22Rv1 (cell line): ENCODE measurements at regions not wholly inside any gene's neighbourhood (a gene's known extent, or its start where the extent isn't known, plus 50 kb on each side); places are given as distances from the start of the nearest gene placed in this dataset.

Experiments
- ZFX ChIP-seq: fragments of 450-650 bp; IDR thresholded peaks from 2 replicates; pipeline ENCODE4 v1.6.1; 2017; ENCODE audit warnings: antibody characterized with exemption, borderline replicate concordance
- TF ChIP-seq, protein P1 (sequence below): fragments of 450-650 bp; IDR thresholded peaks from 2 replicates; pipeline ENCODE4 v1.5.1; 2017; ENCODE audit warnings: mild to moderate bottlenecking

DNA sequence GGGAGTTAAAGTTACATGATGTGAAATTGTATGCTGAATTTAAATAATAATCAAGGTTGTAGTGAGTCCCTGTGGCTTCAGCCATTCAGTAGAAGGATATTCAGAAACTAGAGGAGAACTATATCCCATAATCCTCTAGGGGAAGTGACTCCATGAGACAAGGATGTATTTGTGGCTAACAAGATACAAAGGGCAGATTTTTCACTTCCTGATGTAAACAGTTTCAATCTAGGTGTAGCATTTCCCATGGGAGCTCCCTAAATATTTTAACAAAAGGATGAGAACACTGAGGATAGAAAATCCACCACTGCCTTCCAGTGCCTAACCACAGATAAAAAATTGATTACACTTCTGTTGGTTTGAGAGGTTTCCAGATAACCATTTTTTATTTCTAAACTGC, 435.4 kb upstream of the TENM3 start:
- TF ChIP-seq, protein P1, sequence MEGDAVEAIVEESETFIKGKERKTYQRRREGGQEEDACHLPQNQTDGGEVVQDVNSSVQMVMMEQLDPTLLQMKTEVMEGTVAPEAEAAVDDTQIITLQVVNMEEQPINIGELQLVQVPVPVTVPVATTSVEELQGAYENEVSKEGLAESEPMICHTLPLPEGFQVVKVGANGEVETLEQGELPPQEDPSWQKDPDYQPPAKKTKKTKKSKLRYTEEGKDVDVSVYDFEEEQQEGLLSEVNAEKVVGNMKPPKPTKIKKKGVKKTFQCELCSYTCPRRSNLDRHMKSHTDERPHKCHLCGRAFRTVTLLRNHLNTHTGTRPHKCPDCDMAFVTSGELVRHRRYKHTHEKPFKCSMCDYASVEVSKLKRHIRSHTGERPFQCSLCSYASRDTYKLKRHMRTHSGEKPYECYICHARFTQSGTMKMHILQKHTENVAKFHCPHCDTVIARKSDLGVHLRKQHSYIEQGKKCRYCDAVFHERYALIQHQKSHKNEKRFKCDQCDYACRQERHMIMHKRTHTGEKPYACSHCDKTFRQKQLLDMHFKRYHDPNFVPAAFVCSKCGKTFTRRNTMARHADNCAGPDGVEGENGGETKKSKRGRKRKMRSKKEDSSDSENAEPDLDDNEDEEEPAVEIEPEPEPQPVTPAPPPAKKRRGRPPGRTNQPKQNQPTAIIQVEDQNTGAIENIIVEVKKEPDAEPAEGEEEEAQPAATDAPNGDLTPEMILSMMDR: no peak
- no peak for TF ChIP-seq ZFX
